GM21786 (cell line): ENCODE measurements at regions not wholly inside any gene's neighbourhood (a gene's known extent, or its start where the extent isn't known, plus 50 kb on each side); places are given as distances from the start of the nearest gene placed in this dataset.

Experiments
- ATAC-seq: cut with Tn5 transposase; IDR thresholded peaks from one replicate; pipeline ENCODE4 v1.9.1; 2021; ENCODE audit not compliant: unreplicated experiment

DNA sequence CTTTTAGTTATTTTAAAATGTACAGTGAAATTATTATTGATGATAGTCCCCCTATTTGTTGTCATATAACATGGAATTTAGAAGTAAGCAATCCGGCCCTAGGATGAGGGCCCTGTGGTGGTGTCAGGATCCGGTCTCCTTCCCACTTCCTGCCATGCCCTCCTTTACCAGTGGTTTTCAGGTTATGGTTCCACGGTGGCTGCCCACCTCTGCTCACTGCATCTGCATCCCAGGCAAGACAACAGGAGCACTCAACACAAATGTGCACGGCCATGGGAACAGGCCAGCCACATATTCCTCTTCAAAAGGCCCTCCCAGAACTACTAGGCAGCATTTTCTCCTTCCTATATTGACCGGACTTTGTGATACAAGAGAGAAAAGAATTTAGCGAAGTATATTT lies 1007.2 kb downstream of the TBC1D22A start:
- ATAC-seq = no peak

DNA sequence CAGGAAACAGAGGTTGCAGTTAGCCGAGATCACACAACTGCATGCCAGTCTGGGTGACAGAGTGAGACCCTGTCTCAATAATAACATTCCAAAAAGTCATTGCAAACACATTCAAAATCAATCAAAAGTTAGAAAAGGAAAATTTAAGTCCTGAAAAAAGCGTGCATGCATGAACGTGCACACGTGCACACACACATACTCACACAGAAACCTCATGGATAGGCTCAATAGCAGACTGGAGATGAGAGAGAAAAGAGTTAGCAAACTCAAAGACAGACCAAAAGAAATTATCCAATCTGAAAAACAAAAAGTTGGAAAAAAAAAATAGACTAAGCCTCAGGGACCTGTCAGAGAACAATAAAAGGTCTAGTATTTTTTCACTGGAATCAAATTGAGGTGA lies 1005.6 kb downstream of the TBC1D22A start:
- no peak for ATAC-seq

DNA sequence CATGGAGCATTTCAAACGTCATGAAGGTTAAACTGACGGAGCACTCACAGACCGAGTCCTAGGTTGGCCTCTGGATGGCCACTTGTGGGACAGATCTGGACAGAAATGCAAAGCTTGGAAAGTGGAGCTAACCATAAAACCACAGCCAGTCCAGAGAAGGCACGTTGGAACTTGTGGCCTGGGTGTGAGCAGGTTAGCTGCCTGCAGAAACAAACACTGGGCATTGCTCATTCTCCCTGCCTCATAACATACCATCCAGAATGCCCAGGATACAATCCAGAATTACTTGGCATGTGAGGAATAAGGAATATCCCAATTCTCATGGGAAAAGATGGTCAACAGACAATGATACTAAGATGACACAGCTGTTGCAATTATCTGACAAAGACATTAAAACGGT lies 1005.0 kb downstream of the TBC1D22A start:
- no peak for ATAC-seq

DNA sequence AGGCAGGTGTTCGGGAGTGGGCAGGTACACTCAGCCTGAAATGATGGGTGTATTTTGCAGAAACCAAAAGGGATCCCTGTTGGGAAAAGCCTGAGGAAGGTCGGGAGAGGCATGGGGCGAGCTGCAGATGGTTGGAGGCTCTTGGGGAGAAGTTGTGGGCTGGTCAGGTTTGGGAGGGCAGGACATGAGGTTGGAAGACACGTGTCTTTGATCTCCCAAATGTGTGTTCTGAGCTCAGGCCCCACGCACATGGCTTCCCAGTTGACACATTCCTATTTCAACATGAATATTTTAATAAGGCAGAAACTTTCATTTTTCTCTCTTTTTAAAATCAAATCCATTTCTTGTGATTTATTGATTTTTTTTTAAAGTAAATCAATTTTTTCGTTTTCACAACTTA lies 1003.3 kb downstream of the TBC1D22A start:
- ATAC-seq = no peak

DNA sequence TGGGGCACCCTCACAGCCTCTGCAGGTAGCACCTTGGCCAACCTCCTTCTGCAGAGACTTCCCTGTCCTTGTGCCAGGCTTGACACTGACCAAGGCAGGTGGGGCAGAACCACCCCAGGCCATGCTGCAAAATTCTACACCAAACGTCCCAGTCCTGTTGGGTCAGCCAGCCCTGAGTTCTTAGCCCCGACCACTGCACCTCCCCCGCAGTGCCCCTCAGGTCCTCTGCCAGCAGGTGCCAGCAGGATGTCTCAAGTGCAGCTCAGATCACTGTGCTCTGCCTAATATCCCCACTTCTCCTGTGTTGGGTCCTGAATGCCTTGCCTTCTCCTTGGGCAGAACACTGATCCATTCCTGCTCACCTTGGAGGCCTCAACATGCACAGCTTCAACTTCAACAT lies 999.7 kb downstream of the TBC1D22A start:
- no peak for ATAC-seq

DNA sequence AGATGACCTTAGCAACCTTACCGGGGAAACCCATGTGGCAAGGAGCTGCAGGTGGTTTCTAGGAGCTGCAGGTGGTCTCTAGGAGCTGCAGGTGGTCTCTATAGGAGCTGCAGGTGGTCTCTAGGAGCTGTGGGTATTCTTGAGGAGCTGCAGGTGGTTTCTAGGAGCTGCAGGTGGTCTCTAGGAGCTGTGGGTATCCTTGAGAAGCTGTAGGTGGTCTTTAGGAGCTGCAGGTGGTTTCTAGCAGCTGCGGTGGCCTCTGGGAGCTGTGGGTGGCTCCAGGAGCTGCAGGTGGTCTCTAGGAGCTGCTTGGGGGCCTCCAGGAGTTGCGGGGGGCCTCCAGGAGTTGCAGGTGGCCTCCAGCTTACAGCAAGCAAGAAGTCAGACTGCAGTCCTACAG lies 997.5 kb downstream of the TBC1D22A start:
- ATAC-seq = no peak

DNA sequence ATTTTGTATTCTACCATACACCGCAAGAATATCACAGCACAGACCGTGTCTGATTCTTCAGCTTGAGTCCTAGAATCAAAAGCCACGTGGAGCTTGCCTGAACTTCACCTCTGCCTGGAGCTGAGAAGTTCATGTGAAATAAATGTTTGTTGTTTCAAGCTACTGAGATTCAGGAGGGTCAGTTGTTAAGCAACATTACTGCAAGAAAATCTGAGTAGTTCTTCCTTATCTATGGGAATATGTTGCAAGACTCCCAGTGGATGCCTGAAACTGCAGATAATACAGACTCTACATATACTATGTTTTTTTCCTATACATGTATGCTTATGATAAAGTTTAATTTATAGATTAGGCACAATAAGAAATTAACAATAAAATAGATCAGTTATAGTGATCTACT lies 995.3 kb downstream of the TBC1D22A start:
- no peak for ATAC-seq

DNA sequence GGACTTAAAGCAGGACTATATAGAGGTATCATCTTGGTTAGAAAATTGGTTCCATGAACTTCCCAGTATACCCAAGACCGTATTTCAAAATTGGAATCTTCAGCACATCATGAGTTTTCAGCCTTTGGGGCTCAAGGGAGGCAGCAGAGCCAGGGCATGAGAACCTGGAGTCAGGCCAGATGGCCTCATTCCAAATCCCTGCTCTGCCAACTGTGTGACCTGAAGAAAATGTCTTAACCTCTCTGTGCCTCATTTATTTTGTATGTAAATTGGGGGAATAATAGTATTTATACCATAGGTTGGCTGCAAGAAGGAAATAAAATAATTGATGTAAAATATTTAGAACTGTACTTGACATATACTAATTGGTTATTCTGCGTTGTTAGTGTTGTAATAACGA lies 987.6 kb downstream of the TBC1D22A start:
- ATAC-seq = no peak

DNA sequence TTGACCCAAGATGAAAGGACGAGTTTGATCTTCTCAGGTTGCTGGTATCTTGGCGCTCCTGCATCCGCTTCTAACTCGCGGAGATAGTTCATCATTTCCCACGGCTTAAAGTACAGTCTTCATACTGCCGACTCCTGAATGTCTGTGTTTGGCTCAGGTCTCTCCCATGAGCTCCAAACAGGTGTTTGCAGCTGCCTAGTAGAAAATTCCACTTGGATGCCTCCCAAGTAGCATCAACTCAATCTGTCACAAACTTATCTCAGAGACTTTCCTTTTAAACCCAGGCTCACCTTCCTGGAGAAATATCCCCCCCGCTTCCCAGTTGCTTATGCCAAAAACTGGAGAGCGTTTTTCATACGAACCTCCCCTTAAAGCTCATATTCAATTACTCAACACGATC lies 986.5 kb downstream of the TBC1D22A start:
- no peak for ATAC-seq

DNA sequence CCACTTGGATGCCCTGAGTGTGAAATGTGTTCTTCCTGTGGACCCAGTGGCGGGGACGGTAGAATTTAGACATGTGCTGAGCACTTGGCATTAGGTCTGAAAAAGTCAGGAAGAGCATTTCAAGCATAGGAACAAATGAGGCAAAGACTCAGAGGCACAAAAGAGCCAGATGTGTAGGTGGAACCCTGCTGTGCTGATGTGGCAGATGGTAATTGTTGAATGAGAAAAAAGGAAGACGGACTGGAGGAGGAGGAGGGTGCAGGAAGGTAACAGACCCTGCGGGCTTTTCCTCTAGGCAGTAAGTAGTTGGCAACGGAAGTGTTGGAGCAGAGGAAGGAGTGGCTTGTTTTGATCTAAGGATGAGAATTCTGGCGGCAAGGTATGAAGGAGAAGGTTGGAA lies 985.8 kb downstream of the TBC1D22A start:
- ATAC-seq = no peak

DNA sequence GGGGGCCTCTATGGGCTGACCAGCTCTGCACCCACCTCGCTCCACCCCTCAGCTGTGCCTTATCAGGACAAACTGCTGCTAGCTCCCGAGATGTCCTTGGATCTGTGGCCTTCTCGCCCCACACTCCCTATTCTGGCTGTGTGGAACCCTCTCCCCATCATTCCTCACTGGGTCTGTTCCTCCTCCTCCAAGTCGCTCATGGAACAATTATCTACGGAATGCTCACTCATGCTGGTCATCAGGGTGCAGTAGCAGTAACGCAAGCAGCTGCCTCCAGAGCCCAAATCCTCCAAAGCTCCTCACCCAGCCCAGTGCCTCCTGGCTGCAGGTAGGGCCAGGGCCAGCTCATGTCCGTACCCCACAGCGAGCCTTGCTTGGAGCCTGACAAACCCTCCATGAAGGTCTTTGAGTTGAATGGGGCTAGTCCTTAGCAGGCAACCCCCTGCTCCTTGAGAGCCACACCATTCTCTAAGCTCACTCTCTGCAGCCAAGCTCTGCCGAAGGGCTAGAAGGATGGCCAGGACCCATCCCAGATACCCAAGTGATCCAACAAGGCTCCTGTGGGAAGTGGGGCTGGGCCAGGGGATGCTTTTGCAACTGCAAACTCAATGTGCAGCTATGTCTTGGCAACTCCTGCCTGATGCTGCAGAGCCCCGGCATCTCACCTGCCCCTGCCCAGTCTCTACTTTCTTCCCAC lies 977.8 kb downstream of the TBC1D22A start:
- ATAC-seq = no peak

DNA sequence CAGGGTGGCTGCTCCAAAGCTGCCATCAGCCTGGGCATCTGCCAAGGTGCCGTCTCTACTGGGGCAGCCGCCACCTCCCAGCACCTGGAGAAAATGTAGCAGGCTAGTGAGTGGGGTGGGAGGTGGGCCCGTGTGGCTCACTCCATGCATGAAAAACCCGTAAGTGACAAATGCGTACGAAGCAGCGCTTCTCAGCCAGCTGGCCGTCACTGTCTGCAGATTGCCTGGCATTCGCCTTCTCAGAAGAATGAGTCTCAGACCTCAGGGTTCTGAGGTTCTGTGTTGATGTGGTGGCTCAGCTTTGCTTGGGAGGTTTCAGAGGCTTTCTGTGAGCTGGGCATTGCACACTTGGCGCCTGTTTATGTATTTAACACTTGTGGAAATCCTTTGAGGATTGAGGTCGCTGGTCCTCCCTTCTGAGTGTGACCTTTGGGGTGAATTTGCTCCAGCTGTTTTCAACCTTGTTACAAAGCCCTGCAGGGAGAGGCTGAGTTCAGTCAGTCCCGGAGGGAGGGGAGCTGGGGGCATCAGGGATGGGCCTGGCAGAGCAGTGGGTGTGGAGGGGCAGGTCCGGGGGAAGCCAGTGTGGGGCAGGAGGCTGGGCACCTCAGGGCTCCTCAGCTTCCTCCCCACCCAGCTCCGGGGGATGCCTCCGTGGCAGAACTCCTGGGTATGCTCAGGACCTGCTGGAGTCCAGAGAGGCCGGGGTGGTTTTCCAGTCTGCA lies 977.0 kb downstream of the TBC1D22A start:
- no peak for ATAC-seq

DNA sequence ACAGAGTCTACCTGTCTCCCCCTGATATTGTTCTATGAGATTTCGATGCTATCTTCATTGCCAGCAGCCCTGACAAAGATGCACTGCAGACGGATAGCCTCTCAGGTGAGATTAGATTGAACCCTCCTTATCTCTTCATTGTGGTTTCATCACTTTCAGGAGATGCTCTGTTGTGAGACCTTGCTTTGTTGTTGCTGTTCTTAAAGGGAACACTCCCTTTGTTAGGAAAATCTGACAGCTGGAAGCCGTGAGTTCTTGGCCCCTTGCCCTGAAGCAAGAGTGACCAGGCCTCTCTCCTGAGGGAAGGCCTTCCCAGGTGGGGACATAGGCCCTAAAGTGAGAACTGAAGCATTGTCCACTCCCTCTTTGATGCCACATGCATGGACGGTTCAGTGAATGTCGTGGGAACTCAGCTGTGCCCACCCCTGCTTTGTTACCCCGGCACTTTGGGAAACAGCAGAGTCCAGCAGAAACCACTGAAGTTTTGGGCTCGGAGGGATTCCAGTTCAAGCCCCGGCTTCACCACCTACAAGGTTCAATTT lies 976.1 kb downstream of the TBC1D22A start:
- no peak for ATAC-seq

DNA sequence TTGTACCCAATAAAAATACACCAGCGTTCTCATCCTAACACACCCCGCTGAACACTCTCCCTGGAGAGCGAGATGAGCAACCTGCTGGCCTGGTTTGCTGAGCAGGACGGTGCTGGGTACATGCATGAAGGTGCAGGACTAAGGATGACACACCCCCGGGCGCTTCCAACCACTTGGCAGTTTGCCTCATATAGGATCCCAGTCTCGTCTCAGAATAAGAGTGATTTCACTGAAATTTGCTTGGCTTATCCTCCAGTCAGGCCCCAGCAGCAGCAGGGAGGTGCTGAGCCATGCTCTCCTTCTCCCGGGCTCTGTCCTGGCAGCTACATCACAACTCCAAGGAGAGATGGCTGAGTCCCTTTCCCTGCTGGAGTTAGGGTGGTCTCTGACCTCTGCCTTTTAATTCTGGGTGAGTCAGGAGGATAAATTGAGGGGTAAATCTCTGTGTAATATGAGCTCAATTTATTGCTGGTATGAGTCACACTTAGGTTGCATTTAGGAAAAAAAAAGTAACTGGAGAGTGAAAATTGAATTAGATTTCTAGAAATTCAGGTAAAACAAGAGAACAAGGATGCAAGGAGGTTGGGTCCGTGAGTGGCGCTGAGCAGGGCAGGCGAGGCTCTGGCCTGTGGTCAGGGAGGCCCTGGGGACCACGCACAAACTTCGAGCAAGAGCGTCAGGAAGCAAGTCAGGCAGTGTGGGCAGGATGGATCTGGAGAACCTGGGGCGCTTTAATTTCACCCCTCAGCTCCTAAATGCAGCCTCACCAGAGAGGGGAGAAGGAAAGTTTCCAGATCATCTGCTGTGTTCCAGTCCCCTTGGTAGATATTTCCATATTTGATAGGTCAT lies 974.0 kb downstream of the TBC1D22A start:
- ATAC-seq = no peak

DNA sequence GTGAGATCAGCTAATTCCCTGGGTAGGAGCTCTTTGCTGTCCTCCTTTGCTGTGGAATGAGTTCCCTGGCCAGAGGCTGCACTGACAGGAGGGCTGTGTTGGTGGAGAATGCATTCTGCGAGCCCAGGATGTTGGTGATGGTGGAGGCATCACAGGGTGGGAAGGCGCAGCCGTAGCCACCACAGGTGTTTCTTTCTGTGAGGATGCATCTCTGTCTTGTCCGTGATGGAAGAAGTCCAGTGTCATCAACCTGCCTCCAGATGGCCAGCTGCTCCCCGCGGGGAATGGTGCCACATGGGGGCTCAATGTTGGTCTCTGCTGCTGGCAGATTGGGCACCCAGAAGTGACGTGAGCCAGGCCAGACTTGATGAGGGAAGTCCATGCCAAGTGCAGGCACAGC lies 972.1 kb downstream of the TBC1D22A start:
- ATAC-seq = no peak

DNA sequence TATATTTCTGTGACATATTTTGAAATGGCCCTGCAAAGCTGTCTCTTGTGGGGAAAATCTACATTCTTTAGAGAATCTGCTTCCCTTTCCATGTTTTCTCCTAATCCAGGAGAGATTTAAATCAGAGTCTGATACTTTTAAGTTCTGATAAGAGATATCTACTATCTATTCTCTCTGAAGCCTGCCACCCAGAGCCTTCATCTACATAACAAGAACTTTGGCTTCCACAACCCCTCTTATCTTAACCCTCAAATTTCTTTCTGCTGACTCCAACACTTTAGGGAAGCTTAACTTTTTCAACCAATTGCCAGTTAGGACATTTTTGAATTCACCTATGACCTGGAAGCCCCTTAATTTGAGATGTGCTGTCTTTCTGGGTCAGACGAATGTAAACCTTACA lies 965.2 kb downstream of the TBC1D22A start:
- ATAC-seq = no peak

DNA sequence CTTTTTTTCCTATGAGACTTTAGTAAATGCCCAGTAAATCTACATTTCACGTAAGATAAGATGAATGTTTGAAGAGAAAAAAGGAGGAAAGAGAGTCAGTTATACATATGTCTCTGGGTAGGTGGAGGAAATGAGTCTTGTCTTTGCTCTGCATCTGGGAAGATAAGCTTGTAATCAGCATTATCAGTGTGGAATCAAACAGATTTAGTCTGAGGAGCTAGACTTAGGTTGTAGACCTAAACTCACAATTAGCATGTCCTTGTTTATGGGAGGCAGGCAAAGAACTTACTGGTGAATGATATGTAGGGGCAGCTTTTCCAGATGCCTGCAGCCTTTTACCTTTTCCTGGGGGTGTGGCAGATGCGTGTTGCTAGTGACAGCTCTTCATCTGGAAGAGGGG lies 962.3 kb downstream of the TBC1D22A start:
- ATAC-seq = no peak

DNA sequence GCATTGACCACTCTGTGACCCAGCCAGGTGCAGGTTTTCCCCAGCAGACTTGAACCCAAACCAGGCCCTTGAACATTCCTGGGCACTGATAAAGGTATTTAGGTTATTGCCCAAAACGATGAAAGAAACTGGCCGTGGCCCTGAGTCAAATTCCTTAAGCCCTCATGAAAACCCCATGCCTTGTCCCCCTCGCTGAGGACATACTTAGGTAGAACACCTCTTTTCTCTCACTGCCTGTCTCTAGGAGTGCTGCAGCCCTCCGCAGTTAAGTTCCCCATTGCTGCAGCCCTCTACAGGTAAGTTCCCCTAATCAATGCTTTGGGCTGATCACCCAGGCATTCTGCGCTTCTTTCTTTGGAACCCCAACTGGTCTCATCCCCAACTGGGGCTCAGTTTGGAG lies 961.6 kb downstream of the TBC1D22A start:
- ATAC-seq = no peak

DNA sequence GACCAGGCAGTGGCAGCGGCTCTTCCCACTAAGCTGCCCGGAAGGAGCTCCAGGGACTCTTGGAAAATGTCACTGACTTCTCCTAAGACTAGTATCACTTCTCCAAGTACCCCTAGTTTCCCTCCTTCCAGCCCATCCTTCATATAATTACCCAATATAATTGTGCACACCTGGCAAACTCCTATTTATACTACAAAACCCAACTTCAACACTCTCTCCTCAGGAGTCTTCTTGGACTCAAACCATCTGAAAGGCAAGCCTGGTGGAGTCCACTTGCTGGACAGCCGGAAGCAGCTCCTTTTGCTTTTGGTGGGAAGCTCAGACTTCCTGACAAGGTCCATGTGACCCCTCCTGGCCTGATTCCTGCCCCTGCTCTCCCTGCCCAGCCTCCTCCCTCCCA lies 955.9 kb downstream of the TBC1D22A start:
- ATAC-seq = no peak

DNA sequence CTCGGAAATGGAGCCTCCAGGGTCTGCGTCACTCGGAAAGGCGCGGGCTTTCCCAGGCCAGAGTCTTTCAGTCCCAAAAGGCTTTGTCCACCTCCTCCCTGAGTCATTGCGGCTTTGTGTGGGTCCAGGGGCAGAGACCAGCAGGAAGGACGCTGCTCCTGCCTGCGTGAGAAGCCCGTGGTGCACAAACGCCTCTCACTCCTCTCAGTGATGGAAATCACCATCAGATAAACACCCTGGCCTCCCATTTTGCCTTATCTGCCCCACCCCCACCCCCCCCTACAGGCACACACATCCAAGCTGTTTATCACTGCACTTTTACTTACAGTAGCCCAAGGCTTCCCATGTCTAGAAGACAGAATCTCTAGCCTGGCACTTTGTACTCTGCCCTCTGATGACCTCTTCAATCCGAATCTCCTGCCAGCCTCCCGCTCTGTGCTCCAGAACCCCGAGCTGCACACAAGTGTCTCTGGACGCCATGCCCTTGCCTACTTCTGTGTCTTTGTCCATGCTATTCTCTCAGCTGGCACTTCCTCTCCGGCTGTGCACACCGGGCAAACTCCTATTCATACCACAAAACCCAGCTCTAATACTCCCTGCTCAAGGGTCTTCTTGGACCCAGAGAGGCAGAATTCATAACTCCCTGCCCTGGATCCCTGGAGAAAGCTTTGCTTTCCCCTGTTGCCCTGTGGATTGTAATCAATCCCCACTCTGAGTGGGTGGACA lies 954.6 kb downstream of the TBC1D22A start:
- no peak for ATAC-seq
